SK-N-SH (cell line): ENCODE measurements at regions not wholly inside any gene's neighbourhood (a gene's known extent, or its start where the extent isn't known, plus 50 kb on each side); places are given as distances from the start of the nearest gene placed in this dataset.

Experiments used
- CTCF ChIA-PET: fragments of 300-600, 350-600 bp; formaldehyde crosslinking; extraction: SDS; loops from one replicate; lab custom pipeline; 2021; lab: Yijun Ruan, JAX
- POLR2A ChIA-PET: fragments of 350-600 bp; sonication (Branson Sonifier 250); formaldehyde crosslinking; extraction: SDS; loops from one replicate; lab custom pipeline; 2020; ENCODE audit warnings: antibody characterized with exemption, inconsistent platforms; lab: Yijun Ruan, JAX
- DNase-seq: peaks from one replicate; pipeline ENCODE4 v3.0.0; 2012
- H2AFZ ChIP-seq: fragments of 200-600 bp; sonication (generic); 2 replicates; pipeline ENCODE4 v1.8.1; 2016; ENCODE audit warnings: antibody characterized with exemption, mild to moderate bottlenecking, low read depth
- H3F3A ChIP-seq: fragments of 200-600 bp; sonication (generic); replicated peaks from 2 replicates; pipeline ENCODE3; 2016; ENCODE audit warnings: antibody characterized with exemption, mild to moderate bottlenecking; ENCODE audit not compliant: insufficient read depth
- H3K27ac ChIP-seq, 2 experiments: fragments of 200-500 bp in 1 of 2; fragments of 200-600 bp in 1 of 2; sonication (Bioruptor generic) in 1 of 2; sonication (generic), shearing (Covaris generic) in 1 of 2; 2 replicates each; pipeline versions ENCODE4 v1.5.1 to v1.6.1; 2014 to 2016; ENCODE audit warnings: low read depth in 2 of 2, inconsistent platforms in 1 of 2, low read length in 1 of 2, mild to moderate bottlenecking in 1 of 2, mixed read lengths in 1 of 2
- H3K27me3 ChIP-seq: fragments of 200-600 bp; sonication (generic), shearing (Covaris generic); 2 replicates; pipeline ENCODE4 v1.6.1; 2016; ENCODE audit warnings: mixed run types; ENCODE audit not compliant: insufficient read depth
- H3K36me3 ChIP-seq, 2 experiments: fragments of 200-500 bp in 1 of 2; fragments of 200-600 bp in 1 of 2; sonication (Bioruptor generic) in 1 of 2; sonication (generic) in 1 of 2; replicated peaks in 1 of 2; 2 replicates each; pipeline versions ENCODE3 to v1.5.1; 2014 to 2016; ENCODE audit warnings: low read length in 1 of 2, mild to moderate bottlenecking in 1 of 2; ENCODE audit not compliant: insufficient read depth in 2 of 2, control insufficient read depth in 1 of 2
- H3K4me1 ChIP-seq, 2 experiments: fragments of 200-500 bp in 1 of 2; fragments of 200-600 bp in 1 of 2; sonication (Bioruptor generic) in 1 of 2; sonication (generic), shearing (Covaris generic) in 1 of 2; 2 replicates each; pipeline versions ENCODE4 v1.5.1 to v1.6.1; 2014 to 2016; ENCODE audit warnings: low read depth in 1 of 2, low read length in 1 of 2, mixed run types in 1 of 2; ENCODE audit not compliant: insufficient read depth in 2 of 2, control insufficient read depth in 1 of 2
- H3K4me2 ChIP-seq: fragments of 200-600 bp; sonication (generic), shearing (Covaris generic); 2 replicates; pipeline ENCODE4 v1.6.1; 2017; ENCODE audit warnings: mixed run types
- H3K4me3 ChIP-seq, 2 experiments: fragments of 200-500 bp in 1 of 2; fragments of 200-600 bp in 1 of 2; sonication (Bioruptor generic) in 1 of 2; sonication (generic), shearing (Covaris generic) in 1 of 2; 2 replicates each; pipeline versions ENCODE4 v1.5.1 to v1.8.1; 2014 to 2016; ENCODE audit warnings: low read depth in 2 of 2, inconsistent platforms in 1 of 2, low read length in 1 of 2, mild to moderate bottlenecking in 1 of 2, mixed read lengths in 1 of 2, moderate library complexity in 1 of 2
- H3K79me2 ChIP-seq: fragments of 200-600 bp; sonication (generic); 2 replicates; pipeline ENCODE4 v1.8.1; 2017; ENCODE audit warnings: mild to moderate bottlenecking; ENCODE audit not compliant: insufficient read depth
- H3K9ac ChIP-seq: fragments of 200-600 bp; sonication (generic); 2 replicates; pipeline ENCODE4 v1.6.1; 2017; ENCODE audit warnings: mixed run types
- H3K9me2 ChIP-seq: fragments of 200-600 bp; sonication (generic); 2 replicates; pipeline ENCODE4 v1.6.1; 2017; ENCODE audit warnings: mixed run types
- H3K9me3 ChIP-seq: fragments of 200-600 bp; sonication (generic); 2 replicates; pipeline ENCODE4 v1.6.1; 2017; ENCODE audit warnings: mixed run types, mild to moderate bottlenecking, moderate library complexity
- H4K20me1 ChIP-seq: fragments of 200-600 bp; sonication (generic); 2 replicates; pipeline ENCODE4 v1.6.1; 2017; ENCODE audit warnings: mild to moderate bottlenecking, mixed run types; ENCODE audit not compliant: insufficient read depth
- EZH2phosphoT487 ChIP-seq: fragments of 200-600 bp; sonication (generic); IDR thresholded peaks from 2 replicates; pipeline ENCODE4 v1.6.1; 2017; ENCODE audit warnings: low read depth, mixed run types, mild to moderate bottlenecking, antibody characterized with exemption, moderate library complexity, borderline replicate concordance
- GATA2 ChIP-seq: sonication (generic); formaldehyde crosslinking; IDR thresholded peaks from 2 replicates; pipeline ENCODE4 v1.5.0; 2020; ENCODE audit warnings: mild to moderate bottlenecking, missing genetic modification reagents
- IRF3 ChIP-seq: fragments of 150-350 bp; IDR thresholded peaks from 2 replicates; pipeline ENCODE4 v1.6.1; 2016; ENCODE audit warnings: mild to moderate bottlenecking, low read depth, low read length
- JUND ChIP-seq: IDR thresholded peaks from 2 replicates; pipeline ENCODE4 v1.4.0; 2012
- MAX ChIP-seq: IDR thresholded peaks from 2 replicates; pipeline ENCODE4 v1.4.0; 2012; ENCODE audit warnings: low read depth
- PBX3 ChIP-seq: IDR thresholded peaks from 2 replicates; pipeline ENCODE4; 2012
- RAD21 ChIP-seq: IDR thresholded peaks from 2 replicates; pipeline ENCODE4 v1.6.1; 2012; ENCODE audit warnings: mild to moderate bottlenecking, low read length
- SMC3 ChIP-seq: IDR thresholded peaks from 2 replicates; pipeline ENCODE4 v1.6.1; 2012; ENCODE audit warnings: low read depth, low read length, improper control_type of control experiment
- TCF12 ChIP-seq: IDR thresholded peaks from 2 replicates; pipeline ENCODE4 v1.4.0; 2012
- USF2 ChIP-seq: fragments of 150-350 bp; IDR thresholded peaks from 2 replicates; pipeline ENCODE4 v1.6.1; 2017; ENCODE audit warnings: antibody characterized with exemption, low read length, low read depth, borderline replicate concordance
- YY1 ChIP-seq: IDR thresholded peaks from 2 replicates; pipeline ENCODE4 v1.4.0; 2012; ENCODE audit warnings: low read depth, mild to moderate bottlenecking
- WGBS: methylation state at CpG from one replicate; pipeline ENCODE4 v1.1.6; 2017; ENCODE audit warnings: low lambda C conversion rate; 5-methylcytosine and 5-hydroxymethylcytosine counted together

- no peak for TF ChIP-seq MAX
These were observed 99.3 kb downstream of the GLUL start (continued) for GRCh38 chr1:182292193-182292741.

GRCh38 chr1:182291584-182292192 is 99.9 kb downstream of the GLUL start:
- H3K9ac ChIP-seq = no peak overlapping the region
- 18% methylated on average over 3 of the region's 3 CpGs for WGBS
- TF ChIP-seq YY1 (no peak), USF2 (no peak), JUND (no peak)
- H3K79me2 ChIP-seq = no peaks in the 10 kb centered on the region
- POLR2A ChIA-PET = no interaction called here
- no peak overlapping the region for H3K4me2 ChIP-seq
- H4K20me1 ChIP-seq = no peaks in the 10 kb centered on the region
- no peaks in the 10 kb centered on the region for H3F3A ChIP-seq
- no peak overlapping the region for H3K4me3 ChIP-seq
- H3K9me3 ChIP-seq = no peaks in the 10 kb centered on the region
- H3K9me2 ChIP-seq = no peaks in the 10 kb centered on the region
- CTCF ChIA-PET = interaction anchor here (1.6 kb wide), 1 partner anchor 46 kb away, joined by 3 read pairs; no protein-coding TSS in a partner anchor
- DNase-seq = no peak
- H3K36me3 ChIP-seq = no peaks in the 10 kb centered on the region
- H3K27me3 ChIP-seq = no peaks in the 10 kb centered on the region
- H3K27ac ChIP-seq = no peak overlapping the region
- no peak overlapping the region for H2AFZ ChIP-seq
- no peaks in the 10 kb centered on the region for H3K4me1 ChIP-seq

GRCh38 chr1:182288749-182289604 is 102.6 kb downstream of the GLUL start:
- no peak overlapping the region for H3K9ac ChIP-seq
- H3K79me2 ChIP-seq = no peaks in the 10 kb centered on the region
- no peaks in the 10 kb centered on the region for H3K4me1 ChIP-seq
- H3K4me2 ChIP-seq = no peak overlapping the region
- no peaks in the 10 kb centered on the region for H3K36me3 ChIP-seq
- H4K20me1 ChIP-seq = no peaks in the 10 kb centered on the region
- ChIA-PET CTCF (interaction anchor here (1.5 kb wide), 1 partner anchor 145 kb away, joined by 4 read pairs; no protein-coding TSS in a partner anchor), POLR2A (no interaction called here)
- no peaks in the 10 kb centered on the region for H3K9me3 ChIP-seq
- H3K9me2 ChIP-seq = no peaks in the 10 kb centered on the region
- no peak overlapping the region for H3K27ac ChIP-seq
- no peaks in the 10 kb centered on the region for H3F3A ChIP-seq
- H3K4me3 ChIP-seq = no peak overlapping the region
- no peaks in the 10 kb centered on the region for H3K27me3 ChIP-seq
- WGBS = 42% methylated on average over 4 of the region's 4 CpGs
- TF ChIP-seq IRF3 (no peak), RAD21 (no peak), PBX3 (no peak), SMC3 (no peak), TCF12 (no peak), GATA2 (CRISPR knock-in tag) (no peak), YY1 (no peak), EZH2phosphoT487 (no peak)
- DNase-seq = no peak
- no peak overlapping the region for H2AFZ ChIP-seq
